ENCODE measurements at regions not wholly inside any gene's neighbourhood (a gene's known extent, or its start where the extent isn't known, plus 50 kb on each side); places are given as distances from the start of the nearest gene placed in this dataset.

DNA sequence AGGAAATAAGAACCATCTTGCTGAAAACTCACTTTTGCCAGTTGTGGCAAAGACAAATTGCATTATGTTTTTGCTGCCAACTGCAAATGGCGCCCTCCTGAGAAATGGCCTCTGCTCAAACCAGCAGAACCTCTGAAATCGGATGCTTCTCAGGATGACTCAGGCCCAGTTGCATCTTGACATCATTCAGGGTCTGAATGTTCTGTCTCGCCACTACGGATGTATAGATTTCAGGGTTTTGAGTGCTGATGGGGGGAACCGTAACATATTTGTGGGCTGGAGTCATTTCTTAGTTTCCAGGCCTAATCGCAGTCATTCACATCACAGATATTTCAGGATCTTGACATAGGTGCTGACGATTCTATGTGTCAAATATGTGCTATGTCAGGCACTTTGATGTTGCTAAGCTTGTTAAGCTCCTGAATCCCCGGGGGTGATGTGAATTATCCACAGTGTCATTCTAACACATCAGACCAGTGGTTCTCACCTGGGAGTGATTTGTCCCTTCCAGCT, 207.1 kb downstream of the NFATC2 start:
- no peak for DNase-seq

DNA sequence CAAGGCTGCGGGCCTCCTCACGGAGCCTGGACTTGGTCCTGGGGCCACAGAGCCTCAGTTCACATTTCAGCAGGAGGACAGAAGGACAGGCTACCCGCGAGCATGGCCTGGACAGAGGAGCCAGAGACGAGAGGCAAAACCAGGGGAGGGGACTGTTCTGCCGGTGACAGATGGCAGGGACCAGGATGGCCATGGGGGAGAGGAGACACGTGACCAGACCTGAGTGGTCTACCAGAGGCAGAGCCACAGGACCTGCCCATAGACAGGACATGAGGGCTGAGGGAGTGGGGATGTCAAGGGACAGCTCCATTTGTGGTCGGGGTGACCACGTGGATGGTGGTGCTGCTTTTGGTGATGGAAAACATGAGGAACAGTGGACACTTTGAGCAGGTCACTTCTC, 207.9 kb downstream of the NFATC2 start:
- no peak for DNase-seq

DNA sequence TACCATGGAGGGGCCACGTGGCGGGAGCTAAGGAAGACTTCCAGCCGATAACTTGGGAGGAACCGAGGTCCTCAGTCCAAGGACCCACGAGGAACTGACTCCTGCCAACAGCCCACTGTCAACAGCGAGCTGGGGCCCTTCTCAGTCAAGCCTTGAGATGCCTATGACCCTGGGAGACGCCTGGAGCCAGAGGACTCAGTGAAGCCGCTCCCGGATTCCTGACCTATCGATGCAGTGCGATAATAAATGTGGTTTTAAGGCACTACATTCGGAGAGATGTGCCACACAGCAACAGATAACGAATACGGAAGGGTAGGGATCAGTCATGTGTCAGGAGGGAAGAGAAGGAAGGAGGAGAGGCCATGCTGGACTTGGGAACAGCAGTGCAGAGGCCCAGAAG, 208.5 kb downstream of the NFATC2 start:
- no peak for DNase-seq

DNA sequence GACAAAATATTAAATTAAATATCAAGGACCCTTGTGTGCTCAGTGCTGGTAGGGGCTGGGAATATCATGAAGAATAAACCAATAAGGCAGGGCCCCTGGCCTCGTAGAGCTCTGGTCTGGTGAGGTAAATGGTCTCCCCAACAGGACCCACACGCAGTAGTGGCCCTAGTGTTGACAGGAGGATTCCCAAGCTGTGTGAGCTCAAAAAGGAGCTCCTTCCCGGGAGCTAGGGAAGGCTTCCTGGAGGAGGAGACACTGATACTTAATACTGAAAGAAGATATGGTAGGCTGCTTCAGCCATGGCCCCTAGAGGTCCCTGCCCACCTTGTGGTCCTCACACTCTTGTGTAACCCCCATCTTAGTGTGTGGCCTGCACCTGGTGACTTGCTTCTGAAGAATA, 209.1 kb downstream of the NFATC2 start:
- DNase-seq = no peak

DNA sequence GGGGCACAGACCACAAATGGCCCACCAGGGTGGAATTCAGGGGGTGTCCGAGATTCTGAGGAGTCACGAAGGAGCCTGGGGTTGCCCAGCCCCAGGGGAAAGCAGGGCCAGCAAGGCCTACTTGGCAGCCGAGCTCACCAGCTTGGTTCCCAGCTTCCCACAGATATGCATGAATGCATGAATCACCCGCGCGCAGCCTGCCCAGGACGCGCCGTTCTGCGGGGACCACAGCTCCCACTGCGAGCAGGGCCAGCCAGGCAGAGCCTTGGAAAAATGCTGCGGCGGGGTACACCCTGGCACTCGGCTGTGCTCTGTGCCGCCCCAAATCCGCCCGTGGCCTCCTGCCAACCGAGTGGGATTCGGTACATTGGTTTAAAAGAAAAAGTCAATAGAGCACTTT, 211.0 kb downstream of the NFATC2 start:
- no peak for DNase-seq

DNA sequence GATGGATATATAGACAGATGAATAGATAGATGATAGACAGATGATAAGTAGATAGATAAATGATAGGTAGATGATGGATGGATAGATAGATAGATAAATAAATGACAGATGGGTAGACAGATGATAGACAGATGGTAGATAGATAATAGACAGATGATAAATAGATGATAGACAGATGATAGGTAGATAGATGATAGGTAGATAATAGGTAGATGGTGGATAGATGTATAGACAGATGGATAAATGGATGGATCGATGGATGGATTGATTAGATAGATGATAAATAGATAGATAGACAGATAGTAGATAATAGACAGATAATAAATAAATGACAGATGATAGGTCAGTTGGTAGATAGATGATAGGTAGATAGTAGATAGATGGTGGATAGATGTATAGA, 212.7 kb downstream of the NFATC2 start:
- DNase-seq = no peak

DNA sequence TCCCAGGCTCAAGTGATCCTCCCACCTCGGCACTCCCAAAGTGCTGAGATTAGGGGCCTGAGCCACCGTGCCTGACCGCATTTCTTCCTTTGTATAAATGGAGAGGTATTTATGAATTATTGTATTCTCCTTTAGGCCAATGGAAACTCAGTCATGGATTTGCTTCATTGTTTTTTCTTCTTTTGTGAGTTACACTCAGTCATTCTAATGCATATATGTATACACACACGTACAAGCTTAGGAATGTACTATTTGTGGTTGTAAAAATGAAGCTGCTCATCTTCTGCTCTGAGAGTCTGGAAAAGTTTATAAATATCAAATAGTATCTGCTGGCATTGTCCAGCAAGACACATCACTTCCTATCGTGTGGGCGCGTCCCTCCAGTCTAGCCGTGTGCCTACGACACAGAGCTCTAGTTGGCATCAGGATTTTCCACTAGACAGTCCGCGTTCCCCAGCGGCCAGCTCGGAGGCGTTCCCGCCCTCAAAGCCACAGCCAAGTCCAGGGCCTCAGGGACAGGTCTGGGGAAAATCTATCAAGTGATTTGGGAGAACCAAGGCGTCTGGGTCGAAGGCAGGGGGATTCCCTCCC, 215.2 kb downstream of the NFATC2 start:
- DNase-seq = no peak

DNA sequence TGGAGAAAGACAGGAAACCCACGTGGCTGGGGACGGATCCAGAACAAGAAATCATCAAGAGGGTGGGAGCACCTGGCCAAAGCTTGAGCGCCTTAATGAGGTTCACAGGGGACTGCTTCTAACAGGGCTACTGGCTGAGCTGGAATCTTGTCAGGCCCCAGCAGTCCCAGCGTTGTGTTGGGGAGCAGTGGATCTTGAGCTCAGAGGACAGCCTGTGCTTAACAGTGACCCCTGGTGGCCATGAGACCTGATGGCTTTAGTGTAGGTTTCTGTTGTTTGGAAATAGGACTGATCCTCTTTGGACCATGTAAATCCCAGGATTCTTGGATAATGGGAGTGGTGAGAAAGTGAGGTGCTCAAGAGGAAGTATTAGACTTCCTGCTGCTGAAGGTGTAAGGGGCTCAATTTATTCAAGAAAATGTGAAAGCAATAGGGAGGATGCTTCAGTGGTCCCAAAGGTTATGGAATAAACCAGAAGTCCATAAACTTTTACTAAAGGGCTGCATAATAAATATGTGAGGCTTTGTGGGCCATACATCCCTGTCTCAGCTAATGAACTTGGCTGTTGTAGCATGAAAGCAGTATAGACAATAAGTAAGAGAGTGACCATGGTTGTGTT, 216.2 kb downstream of the NFATC2 start:
- no peak for DNase-seq

DNA sequence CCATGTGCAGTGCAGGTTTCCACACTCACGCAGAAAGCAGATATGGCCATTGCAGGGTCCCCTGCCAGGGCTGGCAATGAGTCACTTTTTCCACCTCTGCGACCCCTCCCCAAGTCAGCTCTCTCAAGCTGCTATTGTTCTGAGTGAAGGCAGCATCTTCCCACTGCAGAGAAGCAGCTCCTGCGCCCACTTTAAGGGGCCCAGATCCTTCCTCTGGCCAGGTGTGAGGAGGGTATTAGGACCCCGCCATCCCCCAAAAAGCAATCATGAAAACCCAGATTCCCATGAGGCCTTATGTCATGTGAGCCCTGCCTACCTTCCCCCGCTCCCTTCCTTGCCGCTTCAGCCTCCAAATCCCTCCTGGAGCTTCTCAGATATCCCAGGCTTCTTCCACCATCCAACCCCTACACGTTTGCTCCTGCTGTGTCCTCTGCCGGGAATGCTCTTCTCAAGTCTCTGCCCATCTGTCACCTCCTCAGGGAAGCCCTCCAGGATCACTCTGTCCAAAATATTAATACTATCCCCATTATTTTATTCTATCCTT, 220.3 kb downstream of the NFATC2 start:
- no peak for DNase-seq

DNA sequence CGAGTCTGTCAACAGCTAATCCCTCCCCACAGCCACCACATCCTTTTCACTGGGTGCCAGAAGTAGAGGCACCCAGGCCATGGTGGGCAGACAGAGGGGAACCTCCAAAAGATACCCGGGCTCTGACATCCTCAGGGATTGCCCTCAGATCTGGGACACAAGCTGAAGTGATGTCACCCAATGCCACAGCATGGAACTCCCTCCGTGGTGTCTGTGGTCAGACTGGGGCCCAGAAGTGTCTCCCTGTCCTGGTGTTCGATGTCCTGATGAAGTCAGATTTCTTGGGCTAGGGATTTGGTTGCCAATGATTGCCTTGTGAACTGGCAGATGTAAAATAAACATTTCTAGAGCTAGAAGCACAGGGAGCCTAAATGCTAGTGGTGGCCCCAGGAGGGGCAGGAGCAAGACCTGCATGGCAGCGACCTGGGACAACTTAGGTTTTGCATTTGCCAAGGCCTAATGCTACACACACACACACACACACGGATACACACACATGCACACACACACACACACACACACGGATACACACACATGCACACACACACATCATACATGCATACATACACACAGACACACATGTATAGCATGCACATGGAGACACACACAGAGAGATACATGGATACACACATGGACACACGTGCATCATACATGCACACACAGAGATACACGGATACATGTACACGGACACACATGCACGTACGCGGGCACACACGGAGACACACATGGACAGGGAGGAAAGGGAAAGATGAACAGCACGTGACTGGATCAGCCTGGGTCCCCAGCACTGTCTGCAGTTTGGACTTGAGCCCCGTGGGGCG, 221.0 kb downstream of the NFATC2 start:
- no peak for DNase-seq

DNA sequence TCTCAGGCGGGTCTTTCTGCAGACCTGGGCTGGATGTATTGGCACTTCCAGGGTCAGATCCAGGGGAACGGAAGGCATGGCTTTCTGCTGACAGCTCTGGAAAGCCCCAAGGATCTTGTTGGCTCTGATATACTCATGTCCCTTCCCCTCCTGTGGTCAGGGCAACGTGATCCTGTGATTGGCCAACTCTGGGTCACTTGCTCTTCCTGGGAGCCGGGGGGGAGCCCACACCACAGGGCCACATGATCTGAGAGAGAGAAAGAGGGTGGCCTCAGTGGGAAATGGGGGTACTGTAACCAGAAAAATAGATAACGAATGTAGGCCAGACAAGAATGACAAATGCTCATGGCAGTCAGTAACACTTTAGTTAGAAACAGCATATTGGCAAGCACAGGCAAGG, 223.0 kb downstream of the NFATC2 start:
- no peak for DNase-seq

DNA sequence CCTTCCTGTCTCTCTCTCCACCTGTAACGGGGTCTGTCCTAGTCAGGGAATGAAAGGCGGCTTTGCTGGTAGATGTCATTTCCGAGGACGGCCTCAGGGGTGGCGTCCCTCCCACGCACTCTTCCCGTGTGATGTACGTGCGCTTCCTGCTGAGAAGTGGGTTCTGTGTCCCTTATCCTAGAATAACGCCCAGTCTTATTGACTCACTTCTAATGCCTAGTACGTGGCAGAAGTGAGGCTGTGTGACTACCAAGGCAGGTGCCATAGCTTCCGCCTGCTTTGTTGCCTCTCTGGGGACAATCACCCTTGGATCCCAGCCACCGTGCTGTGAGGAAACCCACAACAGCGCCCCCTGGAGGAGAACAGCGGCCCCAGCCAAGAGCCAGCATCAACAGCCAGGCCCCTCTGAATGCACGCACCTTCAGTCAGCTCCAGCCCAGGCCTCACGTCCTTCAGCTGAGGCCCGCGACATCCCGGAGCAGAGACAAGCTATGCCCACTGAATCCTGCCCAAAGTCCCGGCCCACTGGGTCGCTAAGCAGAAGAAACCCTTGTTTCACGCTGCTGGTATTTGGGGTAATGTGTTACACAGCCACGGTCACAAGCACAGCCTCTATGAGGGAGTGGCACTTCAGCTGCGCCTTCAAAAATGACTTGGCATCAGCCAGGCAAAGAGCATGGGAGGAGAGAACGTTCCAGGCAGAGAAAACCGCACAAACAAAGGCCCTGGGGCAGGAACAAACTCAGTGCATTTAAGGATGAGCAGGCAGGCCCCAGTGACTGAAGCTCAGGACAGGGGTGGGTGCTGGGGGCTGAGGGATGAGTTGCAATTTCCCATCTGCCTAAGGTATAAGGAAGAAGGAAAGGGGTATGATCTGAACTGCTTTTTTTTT, 224.2 kb downstream of the NFATC2 start:
- no peak for DNase-seq

DNA sequence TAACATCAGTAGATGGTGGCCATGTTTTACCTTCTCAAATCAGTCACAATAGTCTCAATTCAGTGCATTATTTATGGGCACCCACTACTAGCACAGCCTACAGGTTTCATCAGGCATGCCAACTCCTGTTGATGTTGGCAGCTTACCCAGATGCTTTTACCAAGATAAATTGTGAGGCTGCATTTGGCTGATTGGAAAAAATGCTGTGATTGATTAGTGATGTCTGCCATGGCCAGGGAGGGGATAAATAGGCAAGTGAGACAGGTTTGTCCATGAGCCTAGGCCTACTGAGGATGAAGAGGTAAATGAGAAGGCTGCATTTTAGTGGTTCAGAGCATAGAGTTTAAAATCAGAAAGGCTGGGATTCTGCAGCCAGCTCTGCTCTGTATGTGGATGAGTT, 227.1 kb downstream of the NFATC2 start:
- DNase-seq = no peak

DNA sequence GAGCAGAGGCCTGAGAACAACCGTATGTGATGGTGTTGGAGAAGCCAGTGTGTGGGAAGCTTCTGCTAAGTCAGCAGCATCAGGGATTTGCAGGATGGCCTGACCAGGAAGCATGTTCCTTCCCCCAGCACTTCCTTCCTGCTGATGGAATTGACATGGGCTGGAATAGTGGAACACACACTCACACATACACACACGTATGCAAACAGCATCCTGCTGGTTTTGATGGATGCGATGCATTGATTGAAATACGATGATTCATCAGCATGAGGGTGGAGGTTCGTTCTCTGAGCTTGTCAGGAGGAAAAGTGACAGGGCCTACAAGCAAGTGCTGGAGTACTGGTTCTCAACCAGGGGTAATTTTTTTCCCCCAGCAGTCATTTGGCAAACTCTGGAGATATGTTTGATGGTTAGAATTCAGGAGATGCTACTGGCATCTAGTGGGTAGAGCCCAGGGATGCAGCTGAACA, 229.1 kb downstream of the NFATC2 start:
- no peak for DNase-seq

DNA sequence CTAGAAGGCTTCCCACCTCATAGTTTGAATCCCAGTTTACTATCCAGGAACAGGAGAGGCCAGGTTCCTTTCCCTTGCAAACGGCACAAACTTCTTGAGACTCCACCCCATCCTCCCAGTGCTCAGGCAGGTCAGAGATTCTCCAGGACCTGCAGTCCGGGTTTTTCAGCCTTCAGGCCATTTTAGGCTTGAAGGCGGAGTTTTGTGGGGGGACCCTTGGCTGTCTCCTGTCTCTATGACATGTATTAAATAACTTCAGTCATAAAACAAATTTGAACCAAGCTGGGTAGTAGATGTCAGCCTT, 230.1 kb downstream of the NFATC2 start:
- no peak for DNase-seq

DNA sequence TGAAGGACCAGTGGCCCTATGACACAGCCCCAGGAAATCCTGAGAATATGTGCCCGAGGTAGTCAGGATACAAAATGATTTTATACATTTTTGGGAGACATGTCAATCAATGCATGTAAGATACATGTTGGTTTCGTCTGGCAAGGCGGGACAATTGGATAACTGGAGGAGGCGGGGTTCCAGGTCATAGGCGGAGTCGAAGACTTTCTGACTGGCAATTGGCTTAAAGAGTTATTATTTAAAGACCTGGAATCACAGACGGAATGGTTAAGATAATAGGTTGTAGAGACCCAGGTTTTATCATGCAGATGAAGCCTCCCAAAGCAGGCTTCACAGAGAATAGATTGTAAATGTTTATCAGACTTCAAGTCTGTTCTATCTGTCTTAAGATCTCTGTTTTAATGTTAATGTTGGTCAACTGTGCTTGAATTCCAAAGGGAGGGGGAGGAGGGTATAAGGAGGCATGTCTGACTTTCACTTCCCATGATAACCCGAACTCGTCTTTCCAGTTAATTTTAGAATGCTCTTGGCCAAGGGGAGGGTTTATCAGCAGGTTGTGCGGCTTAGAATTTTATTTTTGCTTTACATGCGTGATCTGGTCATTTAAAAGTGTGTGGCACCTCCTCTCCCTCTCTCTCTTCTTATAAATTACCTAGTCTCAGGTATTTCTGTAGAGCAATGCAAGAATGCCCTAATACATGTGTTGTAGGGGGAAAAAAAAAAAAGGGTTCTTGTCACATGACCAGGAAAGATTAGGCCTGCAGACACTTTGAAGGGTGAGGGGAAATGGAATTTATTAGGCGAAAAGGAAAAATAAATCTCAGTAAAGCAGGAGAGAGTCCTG, 230.7 kb downstream of the NFATC2 start:
- no peak for DNase-seq

DNA sequence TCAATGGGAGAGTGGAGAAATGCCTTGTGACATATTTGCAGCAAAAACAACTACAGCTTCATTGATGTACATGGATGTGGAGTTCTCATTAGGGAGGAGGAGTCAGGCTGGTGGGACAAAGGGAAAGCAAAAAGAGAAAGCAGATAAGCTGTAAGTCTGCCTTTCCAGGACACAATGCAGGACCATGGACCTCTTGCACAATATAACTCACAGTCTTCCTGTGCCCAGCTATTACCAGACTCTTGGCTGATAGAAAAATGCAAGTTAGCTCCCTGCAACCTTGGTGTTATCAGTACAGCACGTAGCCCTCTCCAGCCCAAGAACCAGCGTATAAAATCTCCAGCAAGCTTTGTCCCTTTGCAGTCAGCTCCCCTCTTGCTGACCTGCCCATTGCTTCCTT, 232.3 kb downstream of the NFATC2 start:
- no peak for DNase-seq

DNA sequence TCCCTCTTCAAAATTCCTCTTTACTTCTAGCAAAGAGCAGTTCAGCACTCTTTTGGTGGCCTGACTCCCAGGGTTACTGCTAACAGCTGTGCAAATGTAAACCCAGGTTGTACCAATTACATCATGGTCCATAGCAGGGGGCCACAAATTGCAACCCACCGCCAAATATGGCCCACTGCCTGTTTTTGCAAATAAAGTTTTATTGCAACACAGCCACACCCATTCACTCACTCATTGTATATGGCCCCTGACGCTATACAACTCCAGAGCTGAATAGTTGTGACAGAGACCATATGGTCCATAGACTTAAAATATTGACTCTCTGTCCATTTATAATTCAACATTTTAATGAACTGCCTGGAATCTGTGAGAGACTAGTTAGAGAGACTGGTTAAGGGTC, 233.4 kb downstream of the NFATC2 start:
- no peak for DNase-seq

DNA sequence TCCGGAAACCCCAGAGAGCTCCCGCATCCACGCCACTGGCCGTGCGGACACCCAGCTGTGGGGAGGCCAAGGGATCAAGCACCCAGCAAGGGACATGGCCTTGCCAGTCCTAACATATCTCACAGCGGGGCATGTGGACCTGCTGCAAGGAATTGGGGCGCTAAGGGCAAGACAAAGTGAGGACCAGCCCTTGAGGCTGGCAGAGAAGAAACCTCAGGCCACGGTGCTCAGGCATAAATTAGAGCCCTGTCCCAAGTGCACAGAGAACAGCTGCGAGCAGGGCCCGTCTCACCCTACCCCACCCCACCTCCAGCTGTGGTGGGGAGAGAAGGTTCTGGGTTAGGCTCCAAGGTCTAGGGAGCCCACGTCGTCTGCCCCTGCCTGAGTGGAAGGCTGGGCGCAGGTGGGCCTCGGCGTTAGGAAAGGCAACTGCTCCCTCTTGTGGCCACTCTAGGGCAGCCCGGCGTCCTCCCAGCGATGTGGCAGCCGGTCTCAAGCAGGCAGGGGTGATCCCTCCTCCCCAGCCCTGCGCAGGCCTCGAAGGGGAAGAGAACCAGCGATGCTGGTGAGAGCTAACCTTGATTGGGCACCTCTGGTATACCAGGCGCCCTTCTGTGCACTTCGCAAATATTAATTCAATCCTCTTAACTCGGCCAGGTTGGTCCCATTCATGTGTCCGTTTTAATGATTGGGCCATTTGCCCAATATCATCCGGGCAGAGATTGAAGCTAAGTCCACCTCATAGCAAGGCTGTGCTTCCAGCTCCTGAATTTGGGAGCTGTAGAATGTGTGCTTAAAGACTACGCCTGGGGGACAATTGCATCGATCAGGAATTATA, 235.8 kb downstream of the NFATC2 start:
- peak; percentile 61 for DNase-seq

DNA sequence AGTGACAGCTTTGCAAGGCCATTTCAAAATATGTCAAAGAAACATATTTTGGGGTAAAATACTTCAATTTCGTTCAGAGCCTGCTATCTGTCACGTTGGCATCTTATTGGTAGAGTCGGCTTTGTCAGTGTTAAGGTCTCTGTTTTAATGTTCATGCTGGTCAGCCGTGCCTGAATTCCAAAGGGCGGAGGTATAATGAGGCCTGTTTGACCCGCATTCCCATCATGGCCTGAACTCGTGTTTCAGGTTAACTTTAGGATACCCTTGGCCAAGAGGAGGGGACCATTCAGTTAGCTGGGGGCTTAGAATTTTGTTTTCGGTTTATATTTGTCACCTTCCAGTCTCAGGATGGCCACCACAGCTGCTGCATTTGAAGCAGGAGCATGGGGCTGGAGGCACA, 236.4 kb downstream of the NFATC2 start:
- DNase-seq = no peak

Data from CD4-positive, alpha-beta T cell treated with Interferon gamma for 1 hour (primary cell).